H7 (cell line): ENCODE measurements at regions not wholly inside any gene's neighbourhood (a gene's known extent, or its start where the extent isn't known, plus 50 kb on each side); places are given as distances from the start of the nearest gene placed in this dataset.

Experiments
- DNase-seq: peaks from one replicate; pipeline ENCODE4 v3.0.0; 2012
- H3K27me3 ChIP-seq: 2 replicates; pipeline ENCODE4 v1.6.0; 2011; ENCODE audit warnings: mild to moderate bottlenecking, low read length; ENCODE audit not compliant: control insufficient read depth, insufficient read depth
- H3K36me3 ChIP-seq: replicated peaks from 2 replicates; pipeline ENCODE4 v1.5.1; 2011; ENCODE audit warnings: low read length; ENCODE audit not compliant: control insufficient read depth, insufficient read depth
- H3K4me3 ChIP-seq: 2 replicates; pipeline ENCODE4 v1.5.1; 2011; ENCODE audit warnings: low read depth, mild to moderate bottlenecking, control low read depth, low read length, moderate library complexity; ENCODE audit not compliant: insufficient read depth

DNA sequence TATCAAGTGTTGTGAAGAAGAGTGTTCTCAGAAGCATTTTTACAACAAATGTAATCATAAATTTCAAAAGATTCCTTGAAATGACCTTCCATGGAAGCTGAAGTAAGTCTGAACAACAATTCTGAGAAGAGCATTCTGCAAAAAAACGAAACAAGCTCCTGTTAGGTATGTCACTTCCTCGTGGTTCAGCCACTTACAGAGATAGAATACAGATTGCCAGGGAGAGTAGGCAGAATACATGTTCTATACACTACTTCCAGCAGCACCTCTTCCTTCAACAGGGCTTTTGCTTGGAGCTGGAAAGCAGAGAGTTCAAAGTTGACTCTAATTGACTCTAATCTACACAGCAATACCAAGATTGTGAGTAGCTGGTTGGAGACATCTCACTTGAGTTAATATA, 274.5 kb downstream of the ADGRA3 start:
- Histone ChIP-seq H3K27me3 (no peaks in the 10 kb centered on the region), H3K4me3 (no peak overlapping the region), H3K36me3 (no peaks in the 10 kb centered on the region)
- no peak for DNase-seq

DNA sequence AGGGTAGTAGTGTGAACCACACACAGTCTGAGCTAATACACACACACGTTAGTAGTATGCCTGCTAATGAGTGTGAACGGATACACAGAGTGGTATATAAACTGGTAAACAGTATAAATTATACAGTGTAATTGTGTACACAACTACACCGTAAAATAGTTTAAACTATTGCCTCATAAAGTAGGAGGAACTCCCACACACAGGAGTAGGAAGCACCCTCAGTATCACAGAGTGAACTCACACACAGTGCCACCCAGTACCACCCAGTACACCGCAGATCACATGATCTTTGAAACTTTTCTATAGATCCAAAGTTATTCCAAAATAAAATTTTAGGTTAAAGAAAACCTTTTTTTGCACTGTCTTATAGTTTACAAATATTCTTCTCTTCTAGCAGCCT, 275.1 kb downstream of the ADGRA3 start:
- Histone ChIP-seq H3K36me3 (no peaks in the 10 kb centered on the region), H3K4me3 (no peak overlapping the region), H3K27me3 (no peaks in the 10 kb centered on the region)
- no peak for DNase-seq

DNA sequence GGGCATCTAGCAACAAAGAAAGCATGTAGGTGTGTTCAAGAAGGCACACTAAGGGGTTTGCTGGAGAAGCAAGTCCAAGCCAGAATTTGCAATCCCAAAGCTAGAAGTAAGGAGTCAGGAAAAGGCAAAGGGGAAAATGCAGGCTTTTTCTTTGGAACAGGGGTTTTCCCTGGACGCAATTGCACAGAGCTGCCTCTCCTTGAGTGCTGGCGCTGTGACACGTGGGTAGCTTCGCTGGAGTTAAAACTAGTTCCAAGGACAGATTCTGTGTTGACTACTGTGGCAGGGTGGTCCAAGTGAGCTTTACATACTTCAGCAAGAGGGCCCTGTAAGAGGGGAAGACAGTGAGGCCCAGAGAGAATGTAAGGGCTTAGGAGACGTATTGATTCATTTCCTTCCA, 277.1 kb downstream of the ADGRA3 start:
- Histone ChIP-seq H3K27me3 (no peaks in the 10 kb centered on the region), H3K36me3 (no peaks in the 10 kb centered on the region), H3K4me3 (no peak overlapping the region)
- peak; percentile 15 for DNase-seq

DNA sequence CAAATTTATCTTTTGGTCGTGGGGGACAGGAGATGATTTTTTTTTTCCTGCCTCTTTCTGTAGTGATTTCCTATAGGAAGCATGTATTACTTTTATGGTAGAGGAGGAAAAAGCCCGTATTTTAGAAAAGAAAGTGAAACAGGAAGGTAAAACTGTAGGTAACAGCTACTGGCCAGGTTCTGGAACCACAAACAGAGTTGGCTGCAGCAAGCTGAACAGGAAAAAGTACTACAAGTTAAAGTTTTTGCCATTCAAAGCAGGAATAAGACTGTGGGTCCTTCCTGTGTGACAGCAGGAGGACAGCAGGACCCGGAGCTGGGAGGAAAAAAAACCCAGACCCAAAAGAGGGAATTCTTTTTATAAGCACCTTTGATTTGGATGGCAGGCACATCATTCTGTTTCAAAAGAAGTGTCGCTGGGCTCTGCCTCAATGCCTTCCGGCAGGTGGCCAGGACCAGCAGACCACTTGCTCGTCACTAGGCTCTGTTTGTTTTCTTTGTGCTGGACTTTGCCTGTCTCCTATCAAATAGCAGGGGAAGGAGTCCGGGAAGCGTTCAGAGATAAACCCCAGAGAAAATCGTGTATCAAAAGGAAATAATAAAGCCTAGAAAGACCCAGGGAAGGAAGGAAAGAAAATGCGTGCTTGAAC, 277.9 kb downstream of the ADGRA3 start:
- DNase-seq: peak; percentile 7
- Histone ChIP-seq H3K4me3 (no peak overlapping the region), H3K36me3 (no peaks in the 10 kb centered on the region), H3K27me3 (no peaks in the 10 kb centered on the region)

DNA sequence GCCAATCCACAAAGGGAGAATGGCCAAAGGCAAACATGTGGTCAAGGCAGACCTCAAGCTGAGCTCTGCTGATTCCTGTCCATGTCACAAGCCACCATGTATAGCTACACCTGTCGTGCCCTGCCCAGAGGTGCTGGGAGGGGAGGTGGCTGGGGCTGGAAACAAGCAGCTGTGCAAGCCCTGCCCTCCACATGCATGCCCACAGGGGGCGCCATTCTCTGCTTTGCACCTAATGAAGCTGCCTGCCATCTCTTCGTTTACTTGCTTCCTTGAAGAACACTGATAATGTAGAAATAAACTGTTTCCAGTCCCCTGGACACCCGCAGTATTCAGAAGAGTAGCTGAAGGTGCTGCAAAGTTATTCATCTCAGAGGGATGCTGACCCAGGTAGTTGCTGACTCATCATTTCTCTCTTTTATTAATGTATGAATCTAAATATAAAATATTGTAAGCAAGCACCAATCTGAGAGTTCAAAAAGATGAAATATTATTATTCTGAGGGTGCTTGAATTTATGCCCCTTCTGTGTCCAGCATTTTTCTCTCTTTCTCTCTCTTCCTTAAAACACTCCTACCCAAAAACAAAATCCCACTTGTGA, 278.6 kb downstream of the ADGRA3 start:
- peak; percentile 48 for DNase-seq
- no peaks in the 10 kb centered on the region for H3K36me3 ChIP-seq
- H3K4me3 ChIP-seq: no peak overlapping the region
- no peaks in the 10 kb centered on the region for H3K27me3 ChIP-seq

DNA sequence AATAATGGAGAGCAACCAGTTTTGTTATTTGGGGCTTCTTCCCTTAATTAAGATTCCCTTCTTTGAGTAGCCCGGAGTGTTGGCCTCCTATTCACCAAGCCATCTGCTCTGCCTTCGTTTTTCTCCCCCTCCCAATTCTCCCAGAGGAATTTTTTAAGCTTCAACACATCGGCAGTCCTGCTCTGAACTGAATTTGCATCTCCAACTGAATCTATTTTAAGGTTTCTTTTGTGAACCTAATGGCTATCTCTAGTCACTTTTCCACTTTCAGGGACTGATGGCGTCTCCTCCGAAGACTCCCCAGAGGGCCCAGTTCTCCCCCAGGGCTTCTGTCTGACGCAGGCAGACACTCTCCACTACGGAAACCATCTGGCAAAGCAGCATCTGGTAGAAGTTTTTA, 280.2 kb downstream of the ADGRA3 start:
- Histone ChIP-seq H3K4me3 (no peak overlapping the region), H3K27me3 (no peaks in the 10 kb centered on the region), H3K36me3 (no peaks in the 10 kb centered on the region)
- no peak for DNase-seq

DNA sequence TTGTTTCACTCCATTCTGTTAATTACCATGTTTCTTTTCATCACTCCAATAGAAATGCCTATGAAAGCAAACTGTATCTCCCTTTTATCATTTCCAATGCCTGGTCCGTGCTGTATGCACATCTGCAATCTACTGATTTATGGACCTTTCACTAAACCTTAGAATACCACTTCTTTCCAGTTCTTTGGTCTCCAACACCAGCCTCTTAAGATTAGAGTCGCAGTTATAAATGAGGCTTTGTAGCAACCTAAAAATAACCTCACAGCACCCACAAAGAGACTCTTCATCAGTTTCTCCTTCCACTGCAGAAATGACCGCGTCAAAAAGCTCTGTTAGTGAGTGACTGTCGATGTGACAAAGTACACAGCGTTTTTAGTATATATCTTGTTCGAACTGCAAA, 282.6 kb downstream of the ADGRA3 start:
- no peaks in the 10 kb centered on the region for H3K36me3 ChIP-seq
- H3K4me3 ChIP-seq: no peak overlapping the region
- no peaks in the 10 kb centered on the region for H3K27me3 ChIP-seq
- DNase-seq: no peak

DNA sequence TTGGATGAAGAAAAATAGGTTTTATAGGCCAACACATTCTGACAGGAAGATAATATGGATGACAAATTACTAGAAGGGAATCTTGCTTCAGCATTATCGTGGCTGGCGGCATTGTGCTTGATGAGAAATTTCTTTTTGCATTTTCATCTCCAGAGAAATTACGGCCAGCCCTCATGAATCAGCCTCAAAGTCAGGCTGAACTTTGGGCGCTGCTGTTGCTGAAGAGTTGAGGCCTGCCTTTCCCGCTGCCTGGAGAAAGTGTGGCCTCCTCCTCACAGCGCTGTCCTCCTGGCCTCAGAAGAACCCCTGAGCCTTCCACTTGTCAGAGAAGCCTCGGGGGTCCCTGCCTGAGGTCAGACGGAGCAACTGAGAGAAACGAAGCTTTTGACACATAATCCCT, 272.4 kb upstream of the KCNIP4 start:
- no peaks in the 10 kb centered on the region for H3K36me3 ChIP-seq
- H3K27me3 ChIP-seq: no peaks in the 10 kb centered on the region
- no peak overlapping the region for H3K4me3 ChIP-seq
- DNase-seq: no peak

DNA sequence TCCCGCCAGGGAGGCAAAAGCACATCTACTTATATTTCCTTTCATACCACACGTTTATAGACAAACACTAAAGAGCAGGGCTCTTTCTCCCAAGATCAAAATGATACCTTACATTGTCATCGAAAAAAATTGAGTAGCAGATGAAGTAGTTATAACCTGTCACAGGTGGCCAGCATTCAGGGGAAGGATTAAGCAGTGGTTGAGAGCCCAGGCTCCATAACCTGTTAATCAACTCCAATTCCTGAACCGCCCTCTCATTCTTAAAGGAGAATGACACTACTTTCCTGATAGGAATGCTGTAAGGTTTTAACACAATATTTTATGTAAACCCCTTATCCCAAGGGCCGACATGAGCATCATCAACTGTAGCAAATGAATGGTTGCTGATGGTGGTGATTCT, 268.9 kb upstream of the KCNIP4 start:
- Histone ChIP-seq H3K36me3 (no peaks in the 10 kb centered on the region), H3K27me3 (no peaks in the 10 kb centered on the region), H3K4me3 (no peak overlapping the region)
- no peak for DNase-seq

DNA sequence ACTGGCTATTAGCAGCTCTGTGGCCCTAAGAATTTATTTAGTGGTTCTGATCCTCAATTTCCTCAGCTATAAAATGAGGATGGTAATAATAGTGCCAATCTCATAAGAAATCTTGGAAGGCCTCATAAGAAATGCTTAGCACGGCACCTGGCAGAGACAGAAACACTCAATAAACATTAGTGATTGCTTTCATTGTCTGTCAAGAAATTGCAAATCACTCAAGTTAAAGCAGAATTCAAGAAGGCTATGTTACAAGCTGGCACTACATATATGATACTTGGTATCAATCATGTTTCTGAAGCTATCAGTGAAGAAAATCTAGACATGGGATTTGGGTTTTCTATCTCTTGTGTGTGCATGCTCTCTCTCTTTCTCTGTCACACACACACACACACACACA, 267.7 kb upstream of the KCNIP4 start:
- no peak overlapping the region for H3K4me3 ChIP-seq
- no peak for DNase-seq
- H3K27me3 ChIP-seq: no peaks in the 10 kb centered on the region

DNA sequence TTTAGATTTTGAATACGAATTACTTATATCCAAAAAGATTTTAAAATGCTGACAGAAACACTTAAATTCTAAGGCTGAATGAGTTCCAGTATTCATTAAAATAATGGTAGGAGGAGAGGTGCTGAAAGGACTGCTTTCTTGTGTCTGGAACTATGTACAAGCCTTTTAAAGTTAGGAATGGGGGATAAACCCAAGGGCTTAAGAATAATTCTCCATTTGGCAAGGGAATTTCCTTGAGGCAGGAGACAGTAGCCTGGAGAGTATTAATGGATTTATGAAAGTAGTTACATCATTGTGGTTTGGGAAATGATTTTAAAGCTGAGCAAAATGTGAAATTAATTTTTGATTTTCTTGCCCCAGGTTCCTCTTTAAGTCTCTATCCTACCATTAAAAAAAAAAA, 266.5 kb upstream of the KCNIP4 start:
- no peaks in the 10 kb centered on the region for H3K27me3 ChIP-seq
- DNase-seq: no peak
- no peaks in the 10 kb centered on the region for H3K36me3 ChIP-seq
- no peak overlapping the region for H3K4me3 ChIP-seq

More for the DNA sequence above, 267.7 kb upstream of the KCNIP4 start:
- no peaks in the 10 kb centered on the region for H3K36me3 ChIP-seq

DNA sequence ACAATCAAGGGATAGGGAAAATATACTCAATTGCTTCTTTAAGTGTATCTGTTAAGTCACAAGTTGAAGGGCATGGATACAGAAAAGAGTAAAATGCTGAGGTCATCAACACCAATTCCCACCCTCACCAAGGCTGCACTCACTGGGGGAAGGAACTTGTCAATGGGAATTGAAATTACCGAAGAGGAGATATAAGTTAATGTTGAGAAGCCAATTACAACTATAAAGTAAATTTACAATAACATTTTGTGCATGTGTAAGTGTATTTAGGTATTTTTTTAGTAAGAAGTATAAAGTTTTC, 255.1 kb upstream of the KCNIP4 start:
- H3K4me3 ChIP-seq: no peak overlapping the region
- no peaks in the 10 kb centered on the region for H3K36me3 ChIP-seq
- no peaks in the 10 kb centered on the region for H3K27me3 ChIP-seq
- DNase-seq: no peak

DNA sequence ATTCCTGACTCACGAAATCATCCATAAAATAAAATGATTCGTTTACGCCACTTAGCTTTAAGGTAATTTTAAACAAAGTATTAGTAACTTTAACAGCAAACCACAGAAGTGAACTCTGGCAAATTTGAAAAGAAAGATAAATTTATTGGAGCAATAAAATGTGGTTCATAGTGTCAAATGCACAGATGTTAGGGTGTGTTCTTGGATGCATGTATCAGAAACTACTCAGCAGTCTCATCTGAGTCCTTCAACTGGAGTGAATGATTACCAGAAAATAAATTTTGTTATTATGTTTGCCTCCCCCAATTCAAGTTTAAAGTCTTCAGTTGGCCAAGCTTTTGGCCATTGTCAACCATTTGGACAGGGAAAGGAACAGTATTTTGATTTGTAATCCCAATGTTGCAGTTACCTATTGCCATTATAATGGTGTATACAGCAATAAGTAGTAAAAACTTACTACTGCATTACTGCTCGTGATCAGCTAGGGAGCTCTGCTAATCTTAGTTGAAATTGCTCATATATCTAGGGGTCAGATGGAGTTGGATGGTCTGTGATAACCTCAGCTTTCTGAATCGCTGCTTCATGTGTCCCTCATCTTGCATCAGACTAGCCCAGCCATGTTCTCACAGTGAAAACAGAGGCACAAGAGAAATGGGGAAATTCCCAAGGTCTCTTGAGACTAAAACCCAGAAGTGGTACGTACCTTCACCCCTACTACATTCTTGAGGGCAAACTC, 254.6 kb upstream of the KCNIP4 start:
- no peak for DNase-seq
- Histone ChIP-seq H3K4me3 (no peak overlapping the region), H3K27me3 (no peaks in the 10 kb centered on the region), H3K36me3 (no peaks in the 10 kb centered on the region)

DNA sequence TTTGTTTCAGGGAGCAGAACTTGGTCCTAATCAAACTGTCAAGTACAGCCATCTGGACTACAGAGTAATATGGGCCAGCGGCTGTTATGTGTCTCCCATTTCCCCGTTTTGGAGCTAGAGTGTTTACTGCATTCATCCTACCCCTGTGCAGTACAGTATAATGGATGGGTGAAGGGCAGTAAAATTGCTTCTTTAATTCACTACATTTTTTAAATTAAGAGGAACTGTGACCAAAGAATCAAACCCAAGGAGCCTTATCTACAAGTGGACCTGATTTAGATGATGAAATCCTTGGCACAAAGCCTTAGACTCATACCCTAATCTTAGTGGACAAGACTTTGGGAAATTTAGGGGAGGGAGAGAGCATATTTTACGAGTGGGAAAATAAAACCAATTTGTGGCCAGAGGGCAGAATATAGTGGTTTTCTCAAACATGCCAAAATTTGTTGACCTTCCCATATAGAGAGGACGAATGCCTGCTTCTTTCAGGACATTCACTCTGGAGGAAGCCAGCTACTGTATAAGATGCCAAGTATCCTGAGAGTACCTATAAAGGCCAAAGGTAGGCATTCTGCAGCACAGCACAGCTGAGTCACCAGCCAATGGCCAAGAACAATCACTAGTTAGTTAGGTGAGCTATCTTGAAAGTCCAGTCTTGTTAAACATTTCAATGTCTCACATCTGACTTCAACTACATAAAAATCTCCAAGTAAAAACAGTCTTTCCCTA, 253.8 kb upstream of the KCNIP4 start:
- DNase-seq: no peak
- no peak overlapping the region for H3K4me3 ChIP-seq
- no peaks in the 10 kb centered on the region for H3K27me3 ChIP-seq
- no peaks in the 10 kb centered on the region for H3K36me3 ChIP-seq

DNA sequence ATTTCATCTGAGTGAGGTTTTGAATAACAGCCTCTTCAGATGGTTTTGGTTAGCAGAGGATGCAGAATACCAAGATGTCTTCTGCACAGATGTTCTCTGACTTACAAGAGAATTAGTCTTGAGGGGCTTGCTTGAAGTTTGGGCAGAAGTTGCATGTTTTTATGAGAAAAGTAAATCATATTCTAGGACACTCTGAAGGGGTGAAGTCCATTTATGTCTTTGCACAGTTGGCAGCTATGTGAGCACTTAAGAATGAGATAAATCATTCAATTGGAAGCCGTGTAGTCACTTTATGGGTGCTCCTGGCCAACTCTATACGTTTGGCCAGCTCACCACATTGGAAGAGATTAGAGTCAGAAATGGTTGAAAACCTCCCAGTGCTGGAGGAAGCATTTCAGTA, 252.7 kb upstream of the KCNIP4 start:
- H3K27me3 ChIP-seq: no peaks in the 10 kb centered on the region
- no peak for DNase-seq

More for the DNA sequence above, 252.7 kb upstream of the KCNIP4 start:
- H3K36me3 ChIP-seq: no peaks in the 10 kb centered on the region
- H3K4me3 ChIP-seq: no peak overlapping the region
